Smooth muscle cell (in vitro differentiated cells): ENCODE measurements at regions not wholly inside any gene's neighbourhood (a gene's known extent, or its start where the extent isn't known, plus 50 kb on each side); places are given as distances from the start of the nearest gene placed in this dataset.

Experiments
- DNase-seq: peaks from one replicate; lab custom pipeline; 2025; ENCODE audit not compliant: unreplicated experiment; lab: John Stamatoyannopoulos, UW
- H2AFZ ChIP-seq: fragments of 200-600 bp; sonication (generic); 2 replicates; pipeline ENCODE4 v1.6.0; 2016; ENCODE audit warnings: antibody characterized with exemption, low read depth, mild to moderate bottlenecking
- H3F3A ChIP-seq: fragments of 200-600 bp; sonication (generic); 2 replicates; pipeline ENCODE4 v1.6.0; 2017; ENCODE audit warnings: antibody characterized with exemption, low read depth
- H3K27ac ChIP-seq: fragments of 200-600 bp; sonication (generic); 2 replicates; pipeline ENCODE4 v1.5.1; 2016; ENCODE audit warnings: low read depth, mild to moderate bottlenecking
- H3K27me3 ChIP-seq: fragments of 200-600 bp; sonication (generic); 2 replicates; pipeline ENCODE4 v1.6.1; 2016; ENCODE audit warnings: low read depth, mild to moderate bottlenecking
- H3K36me3 ChIP-seq: fragments of 200-600 bp; sonication (generic); 2 replicates; pipeline ENCODE4 v1.5.1; 2016; ENCODE audit warnings: low read depth
- H3K4me1 ChIP-seq: fragments of 200-600 bp; sonication (generic); 2 replicates; pipeline ENCODE4 v1.5.1; 2016; ENCODE audit warnings: low read depth
- H3K4me2 ChIP-seq: fragments of 200-600 bp; sonication (generic); 2 replicates; pipeline ENCODE4 v1.6.0; 2016; ENCODE audit warnings: mild to moderate bottlenecking
- H3K4me3 ChIP-seq: fragments of 200-600 bp; sonication (generic); 2 replicates; pipeline ENCODE4 v1.5.1; 2016; ENCODE audit warnings: mild to moderate bottlenecking
- H3K79me2 ChIP-seq: fragments of 200-600 bp; sonication (generic); 2 replicates; pipeline ENCODE4 v1.6.0; 2016; ENCODE audit warnings: low read depth, mild to moderate bottlenecking
- H3K9ac ChIP-seq: fragments of 200-600 bp; sonication (generic); 2 replicates; pipeline ENCODE4 v1.6.0; 2016; ENCODE audit warnings: low read depth
- H3K9me3 ChIP-seq: fragments of 200-600 bp; sonication (generic); replicated peaks from 2 replicates; pipeline ENCODE4 v1.5.1; 2016; ENCODE audit warnings: low read depth
- H4K20me1 ChIP-seq: fragments of 200-600 bp; sonication (generic); 2 replicates; pipeline ENCODE4 v1.6.0; 2016; ENCODE audit warnings: low read depth
- WGBS: methylation state at CpG from one replicate; pipeline ENCODE4 v1.1.7; 2016; ENCODE audit warnings: low lambda C conversion rate; 5-methylcytosine and 5-hydroxymethylcytosine counted together
- TF ChIP-seq, protein P1 (sequence below): fragments of 200-600 bp; sonication (generic); IDR thresholded peaks from 2 replicates; pipeline ENCODE4 v1.5.1; 2017; ENCODE audit warnings: borderline replicate concordance, mild to moderate bottlenecking, antibody characterized with exemption; ENCODE audit not compliant: insufficient read depth, poor library complexity, severe bottlenecking

DNA sequence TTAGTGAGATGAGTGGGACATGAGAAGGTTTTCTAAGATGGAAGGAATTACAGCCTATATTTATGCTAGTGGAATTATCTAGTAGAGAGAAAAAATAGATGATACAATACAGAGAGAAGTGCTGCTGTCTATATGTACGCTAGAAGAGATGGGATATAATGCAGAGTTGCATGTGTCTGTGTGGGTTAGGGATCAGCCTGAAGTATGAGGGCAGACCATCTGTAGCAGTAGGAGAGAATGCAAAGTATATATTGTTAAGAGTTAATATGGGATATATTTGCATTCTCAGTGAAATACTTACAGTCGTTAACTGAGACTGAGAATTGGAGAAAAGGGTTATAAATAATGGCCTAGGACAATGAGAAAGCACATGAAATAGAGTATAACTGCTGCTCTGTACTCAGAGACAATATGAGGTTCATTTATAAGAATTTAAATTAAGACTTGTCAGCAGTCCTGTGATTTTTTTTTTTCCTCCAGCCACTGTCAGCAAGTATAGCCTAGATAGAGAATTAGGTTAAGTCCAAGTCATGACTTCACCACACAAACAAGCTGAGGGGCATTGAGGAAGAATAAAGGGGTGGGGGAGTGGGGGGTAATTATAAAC lies 77.8 kb downstream of the SLITRK1 start:
- H3F3A ChIP-seq: no peaks in the 10 kb centered on the region
- H3K27ac ChIP-seq: no peak overlapping the region
- TF ChIP-seq, protein P1, sequence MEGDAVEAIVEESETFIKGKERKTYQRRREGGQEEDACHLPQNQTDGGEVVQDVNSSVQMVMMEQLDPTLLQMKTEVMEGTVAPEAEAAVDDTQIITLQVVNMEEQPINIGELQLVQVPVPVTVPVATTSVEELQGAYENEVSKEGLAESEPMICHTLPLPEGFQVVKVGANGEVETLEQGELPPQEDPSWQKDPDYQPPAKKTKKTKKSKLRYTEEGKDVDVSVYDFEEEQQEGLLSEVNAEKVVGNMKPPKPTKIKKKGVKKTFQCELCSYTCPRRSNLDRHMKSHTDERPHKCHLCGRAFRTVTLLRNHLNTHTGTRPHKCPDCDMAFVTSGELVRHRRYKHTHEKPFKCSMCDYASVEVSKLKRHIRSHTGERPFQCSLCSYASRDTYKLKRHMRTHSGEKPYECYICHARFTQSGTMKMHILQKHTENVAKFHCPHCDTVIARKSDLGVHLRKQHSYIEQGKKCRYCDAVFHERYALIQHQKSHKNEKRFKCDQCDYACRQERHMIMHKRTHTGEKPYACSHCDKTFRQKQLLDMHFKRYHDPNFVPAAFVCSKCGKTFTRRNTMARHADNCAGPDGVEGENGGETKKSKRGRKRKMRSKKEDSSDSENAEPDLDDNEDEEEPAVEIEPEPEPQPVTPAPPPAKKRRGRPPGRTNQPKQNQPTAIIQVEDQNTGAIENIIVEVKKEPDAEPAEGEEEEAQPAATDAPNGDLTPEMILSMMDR: no peak
- no peak overlapping the region for H3K9ac ChIP-seq
- H2AFZ ChIP-seq: no peak overlapping the region
- no peak for DNase-seq
- H3K4me1 ChIP-seq: no peaks in the 10 kb centered on the region
- H3K4me3 ChIP-seq: no peak overlapping the region
- H3K27me3 ChIP-seq: no peaks in the 10 kb centered on the region
- no peaks in the 10 kb centered on the region for H3K9me3 ChIP-seq
- H3K36me3 ChIP-seq: no peaks in the 10 kb centered on the region
- H4K20me1 ChIP-seq: no peaks in the 10 kb centered on the region
- H3K4me2 ChIP-seq: no peak overlapping the region
- no peaks in the 10 kb centered on the region for H3K79me2 ChIP-seq
- WGBS: 92% methylated on average over 2 of the region's 2 CpGs

DNA sequence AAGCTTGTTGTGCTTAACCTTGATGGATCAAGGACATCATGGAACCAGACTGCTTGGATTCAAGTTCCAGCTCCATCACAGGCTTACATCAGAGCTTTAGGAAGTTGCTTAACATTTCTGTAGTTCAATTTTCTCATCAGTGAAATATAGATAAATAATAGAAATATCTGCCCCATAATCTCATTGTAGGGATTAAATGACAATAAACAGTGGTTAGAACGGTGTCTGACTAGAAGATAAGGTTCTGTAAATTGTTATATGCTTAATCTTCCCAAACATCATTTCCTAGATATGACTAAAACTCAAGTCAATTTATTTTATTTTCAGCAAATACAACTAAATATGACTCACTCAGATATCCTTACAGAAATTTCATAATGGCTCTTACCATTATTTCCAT lies 83.5 kb downstream of the SLITRK1 start:
- H3K4me3 ChIP-seq: no peak overlapping the region
- no peaks in the 10 kb centered on the region for H3K4me1 ChIP-seq
- no peaks in the 10 kb centered on the region for H3K9me3 ChIP-seq
- TF ChIP-seq, protein P1: no peak
- no peak for DNase-seq
- H2AFZ ChIP-seq: no peak overlapping the region
- H3K27ac ChIP-seq: no peak overlapping the region
- no peaks in the 10 kb centered on the region for H3K27me3 ChIP-seq
- no peaks in the 10 kb centered on the region for H3F3A ChIP-seq
- H3K36me3 ChIP-seq: no peaks in the 10 kb centered on the region
- WGBS: 97% methylated on average over 1 of the region's 1 CpG
- H4K20me1 ChIP-seq: no peaks in the 10 kb centered on the region
- no peak overlapping the region for H3K4me2 ChIP-seq
- H3K9ac ChIP-seq: no peak overlapping the region
- H3K79me2 ChIP-seq: no peaks in the 10 kb centered on the region

DNA sequence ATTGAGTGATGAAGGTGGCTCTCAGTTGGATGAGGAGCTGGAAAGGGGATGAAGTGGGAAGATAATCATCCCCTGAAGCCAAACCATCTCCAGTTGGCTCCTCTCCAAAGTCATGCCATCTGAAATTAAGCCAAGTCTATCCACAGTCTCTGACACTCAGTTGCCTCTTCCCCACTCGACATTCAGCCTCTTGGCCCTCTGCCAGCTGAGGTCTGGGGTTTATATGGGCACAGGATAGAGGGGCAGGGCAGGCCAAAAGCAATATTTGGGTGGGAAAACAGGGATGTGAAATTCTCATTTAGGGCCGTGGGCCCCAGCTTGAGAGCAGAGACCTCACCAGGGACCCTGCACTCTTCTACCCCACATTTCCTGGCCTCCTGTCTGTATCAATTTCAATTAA lies 85.9 kb downstream of the SLITRK1 start:
- Histone ChIP-seq H3F3A (no peaks in the 10 kb centered on the region), H3K4me1 (no peaks in the 10 kb centered on the region), H3K4me2 (no peak overlapping the region), H3K9ac (no peak overlapping the region), H3K4me3 (no peak overlapping the region), H3K79me2 (no peaks in the 10 kb centered on the region), H2AFZ (no peak overlapping the region), H3K9me3 (no peaks in the 10 kb centered on the region), H3K36me3 (no peaks in the 10 kb centered on the region), H3K27me3 (no peaks in the 10 kb centered on the region), H4K20me1 (no peaks in the 10 kb centered on the region), H3K27ac (no peak overlapping the region)
- WGBS: 82% methylated on average over 2 of the region's 2 CpGs
- DNase-seq: no peak
- TF ChIP-seq, protein P1: no peak

DNA sequence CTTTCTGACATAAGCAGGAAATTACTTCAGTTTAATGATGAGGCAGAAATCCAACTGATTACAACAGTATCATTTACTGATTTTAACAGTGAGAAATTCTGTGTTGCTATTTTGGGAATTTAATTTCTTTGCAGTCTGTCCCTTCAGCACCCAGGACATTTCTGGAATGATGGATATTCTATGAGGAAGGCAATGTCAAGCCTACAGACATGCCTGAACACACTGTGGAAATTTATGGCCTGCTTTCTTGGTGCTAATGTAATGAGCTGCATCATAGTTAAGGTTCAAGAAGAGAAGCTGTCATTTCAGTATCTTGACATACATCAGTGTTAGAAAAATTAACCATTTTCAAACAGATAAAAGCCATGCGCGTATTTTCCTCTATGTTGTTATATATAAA lies 87.7 kb downstream of the SLITRK1 start:
- Histone ChIP-seq H3K27me3 (no peaks in the 10 kb centered on the region), H4K20me1 (no peaks in the 10 kb centered on the region), H3F3A (no peaks in the 10 kb centered on the region), H3K4me1 (no peaks in the 10 kb centered on the region), H3K4me2 (no peak overlapping the region), H3K36me3 (no peaks in the 10 kb centered on the region), H3K79me2 (no peaks in the 10 kb centered on the region), H2AFZ (no peak overlapping the region), H3K4me3 (no peak overlapping the region), H3K9ac (no peak overlapping the region), H3K9me3 (no peaks in the 10 kb centered on the region), H3K27ac (no peak overlapping the region)
- TF ChIP-seq, protein P1: no peak
- DNase-seq: no peak
- WGBS: 95% methylated on average over 2 of the region's 2 CpGs
